BJ (cell line): ENCODE measurements at regions not wholly inside any gene's neighbourhood (a gene's known extent, or its start where the extent isn't known, plus 50 kb on each side); places are given as distances from the start of the nearest gene placed in this dataset.

Source experiments
- CTCF ChIA-PET: fragments of 350-600 bp; formaldehyde crosslinking; extraction: SDS; loops from one replicate; lab custom pipeline; 2021; ENCODE audit warnings: antibody characterized with exemption, inconsistent platforms; lab: Yijun Ruan, JAX
- POLR2A ChIA-PET: fragments of 300-600 bp; sonication (Branson Sonifier 250); formaldehyde crosslinking; extraction: SDS; loops from one replicate; lab custom pipeline; 2021; ENCODE audit warnings: antibody characterized with exemption; lab: Charles Lee
- DNase-seq: peaks from one replicate; pipeline ENCODE4 v3.0.0-alpha.2; 2011; ENCODE audit warnings: low read depth
- H3K27me3 ChIP-seq: 2 replicates; pipeline ENCODE4 v1.6.0; 2011; ENCODE audit warnings: low read length; ENCODE audit not compliant: control insufficient read depth, insufficient read depth
- H3K36me3 ChIP-seq: 2 replicates; pipeline ENCODE4 v1.5.1; 2011; ENCODE audit warnings: low read length; ENCODE audit not compliant: control insufficient read depth, insufficient read depth
- H3K4me3 ChIP-seq: 2 replicates; pipeline ENCODE4 v1.5.1; 2011; ENCODE audit warnings: low read depth, mild to moderate bottlenecking, control low read depth, low read length
- TF ChIP-seq, protein P1 (sequence below): IDR thresholded peaks from 2 replicates; pipeline ENCODE4 v1.5.1; 2011; ENCODE audit warnings: low read depth, mild to moderate bottlenecking, control low read depth, inconsistent platforms, low read length, moderate library complexity; ENCODE audit not compliant: insufficient read depth

DNA sequence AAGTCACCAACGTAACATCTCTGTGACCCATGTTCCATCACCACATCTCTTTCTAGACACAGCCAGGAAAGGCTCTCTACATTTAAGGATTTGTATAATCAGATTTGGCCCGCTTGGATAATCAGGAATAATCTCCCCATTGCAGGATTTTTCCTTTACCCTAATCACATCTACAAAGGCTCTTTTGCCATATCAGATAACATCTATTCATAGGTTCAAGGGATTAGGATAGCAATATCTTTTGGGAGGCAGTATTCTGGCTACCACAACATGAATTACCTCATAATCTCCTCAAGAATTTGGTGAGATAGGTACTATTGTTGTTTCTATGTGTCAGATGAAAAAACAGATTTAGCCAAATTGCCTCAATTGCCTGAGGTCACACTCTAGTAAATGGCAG is 142.8 kb upstream of the UBASH3B start:
- POLR2A ChIA-PET: no interaction called here
- no peak for DNase-seq
- Histone ChIP-seq H3K36me3 (no peaks in the 10 kb centered on the region), H3K4me3 (no peak overlapping the region), H3K27me3 (peaks cover 5% of the 10 kb centered on the region)
- CTCF ChIA-PET: no interaction called here
- TF ChIP-seq, protein P1, sequence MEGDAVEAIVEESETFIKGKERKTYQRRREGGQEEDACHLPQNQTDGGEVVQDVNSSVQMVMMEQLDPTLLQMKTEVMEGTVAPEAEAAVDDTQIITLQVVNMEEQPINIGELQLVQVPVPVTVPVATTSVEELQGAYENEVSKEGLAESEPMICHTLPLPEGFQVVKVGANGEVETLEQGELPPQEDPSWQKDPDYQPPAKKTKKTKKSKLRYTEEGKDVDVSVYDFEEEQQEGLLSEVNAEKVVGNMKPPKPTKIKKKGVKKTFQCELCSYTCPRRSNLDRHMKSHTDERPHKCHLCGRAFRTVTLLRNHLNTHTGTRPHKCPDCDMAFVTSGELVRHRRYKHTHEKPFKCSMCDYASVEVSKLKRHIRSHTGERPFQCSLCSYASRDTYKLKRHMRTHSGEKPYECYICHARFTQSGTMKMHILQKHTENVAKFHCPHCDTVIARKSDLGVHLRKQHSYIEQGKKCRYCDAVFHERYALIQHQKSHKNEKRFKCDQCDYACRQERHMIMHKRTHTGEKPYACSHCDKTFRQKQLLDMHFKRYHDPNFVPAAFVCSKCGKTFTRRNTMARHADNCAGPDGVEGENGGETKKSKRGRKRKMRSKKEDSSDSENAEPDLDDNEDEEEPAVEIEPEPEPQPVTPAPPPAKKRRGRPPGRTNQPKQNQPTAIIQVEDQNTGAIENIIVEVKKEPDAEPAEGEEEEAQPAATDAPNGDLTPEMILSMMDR: no peak

DNA sequence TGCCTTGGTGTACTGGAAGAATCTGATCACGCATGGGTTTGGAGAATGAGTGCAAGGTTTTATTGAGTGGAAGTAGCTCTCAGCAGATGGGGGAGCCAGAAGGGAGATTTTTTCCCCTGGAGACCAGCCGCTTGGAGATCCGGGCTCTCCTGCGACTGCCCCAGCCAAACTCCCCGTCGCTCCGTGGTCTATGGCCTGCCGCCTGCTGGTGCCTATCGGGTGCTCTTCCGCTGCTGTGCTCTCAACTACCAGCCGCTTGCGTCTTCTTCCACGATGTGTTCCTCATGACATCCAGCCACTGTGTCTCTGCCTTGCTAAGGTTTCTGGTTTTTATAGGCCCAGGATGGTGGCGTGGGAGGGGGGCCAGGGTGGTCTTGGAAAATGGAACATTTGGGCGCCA is 145.6 kb upstream of the UBASH3B start:
- CTCF ChIA-PET: no interaction called here
- TF ChIP-seq, protein P1: no peak
- DNase-seq: no peak
- H3K27me3 ChIP-seq: no peaks in the 10 kb centered on the region
- H3K36me3 ChIP-seq: no peaks in the 10 kb centered on the region
- no peak overlapping the region for H3K4me3 ChIP-seq
- POLR2A ChIA-PET: no interaction called here

DNA sequence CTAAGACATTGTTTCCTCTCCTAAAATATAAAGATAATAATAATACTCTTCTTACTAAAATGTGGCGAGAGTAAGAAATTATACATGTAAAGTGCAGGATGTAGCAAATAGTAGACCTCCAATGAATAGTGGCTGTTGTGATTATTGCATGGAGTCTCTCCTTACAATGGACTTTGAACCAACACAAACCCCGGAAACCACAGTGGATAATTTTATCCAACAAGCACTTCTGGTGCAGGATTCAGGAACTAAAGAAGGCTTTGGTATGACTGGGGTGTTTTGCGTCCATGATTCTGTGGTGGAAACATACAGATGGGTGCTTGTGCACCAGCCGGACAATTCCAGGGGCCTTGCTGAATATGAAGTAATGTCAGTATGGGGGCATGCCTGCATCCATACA is 146.4 kb upstream of the UBASH3B start:
- TF ChIP-seq, protein P1: no peak
- Histone ChIP-seq H3K4me3 (no peak overlapping the region), H3K27me3 (no peaks in the 10 kb centered on the region), H3K36me3 (no peaks in the 10 kb centered on the region)
- ChIA-PET POLR2A (no interaction called here), CTCF (interaction anchor here (1.5 kb wide), 1 partner anchor 293 kb away, joined by 4 read pairs; no protein-coding TSS in a partner anchor)
- DNase-seq: no peak

DNA sequence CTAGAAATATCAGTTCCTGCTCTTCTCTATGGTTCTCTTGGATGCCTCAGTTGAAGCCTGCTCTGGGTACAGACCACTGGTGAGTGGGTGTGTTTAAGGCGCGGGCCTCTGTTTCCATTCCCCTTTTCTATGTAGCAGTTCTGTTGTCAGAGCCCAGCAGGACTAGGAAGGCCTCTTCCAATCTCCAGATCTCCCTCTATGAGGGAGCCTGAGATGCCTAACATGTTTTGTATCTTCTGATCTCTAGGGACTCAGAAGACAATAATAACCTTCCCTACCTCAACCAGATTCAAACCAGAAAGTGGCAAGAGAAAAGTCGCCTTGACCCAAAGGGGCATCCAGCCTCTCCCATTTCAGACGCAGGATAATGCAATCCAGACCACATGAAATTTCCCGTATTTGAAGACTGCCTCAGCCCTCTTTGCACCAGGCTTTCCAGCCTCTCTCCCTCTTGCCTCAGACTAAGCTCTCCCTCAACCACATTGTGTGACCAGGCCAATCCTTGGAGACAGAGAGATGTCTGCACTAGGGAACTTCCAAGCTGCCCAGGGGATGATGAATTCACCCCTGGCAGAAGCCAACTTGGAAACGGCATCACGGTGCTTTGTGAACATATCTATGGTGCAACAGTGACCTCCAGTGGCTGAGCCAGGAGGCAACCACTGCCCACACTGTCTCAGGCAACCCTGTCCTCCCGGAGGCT is 150.1 kb upstream of the UBASH3B start:
- no peaks in the 10 kb centered on the region for H3K27me3 ChIP-seq
- peak; percentile 82 for DNase-seq
- POLR2A ChIA-PET: interaction anchor here (0.7 to 0.9 kb wide), 2 partner anchors 290 to 473 kb away, joined by 3 read pairs; no protein-coding TSS in a partner anchor

DNA sequence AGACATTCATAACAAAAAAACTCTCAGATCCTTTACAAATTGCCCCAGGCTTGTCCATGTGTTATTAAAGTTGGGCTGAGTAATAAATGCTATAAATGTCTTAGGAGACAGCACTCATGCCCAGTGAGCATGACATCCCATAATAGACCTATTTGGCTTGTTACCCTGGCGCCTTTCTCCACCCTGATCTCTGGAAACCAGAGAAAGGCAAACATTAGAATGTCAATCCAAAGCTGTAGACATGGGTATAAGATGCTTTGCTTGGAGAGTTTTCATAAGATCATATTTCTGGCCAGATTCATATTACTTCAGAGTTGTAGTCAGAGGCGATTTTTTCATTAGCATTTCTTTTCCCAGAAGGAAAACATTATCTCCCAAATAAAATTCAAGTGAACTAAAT is 161.3 kb upstream of the UBASH3B start:
- DNase-seq: peak; percentile 65
- no peaks in the 10 kb centered on the region for H3K36me3 ChIP-seq
- TF ChIP-seq, protein P1: no peak
- ChIA-PET CTCF (interaction anchor here (2.1 kb wide), 1 partner anchor 11 kb away, joined by 7 read pairs; no protein-coding TSS in a partner anchor), POLR2A (no interaction called here)
- H3K4me3 ChIP-seq: no peak overlapping the region
- no peaks in the 10 kb centered on the region for H3K27me3 ChIP-seq

More for the DNA sequence above, 150.1 kb upstream of the UBASH3B start:
- TF ChIP-seq, protein P1: peak; percentile 90
- Histone ChIP-seq H3K4me3 (no peak overlapping the region), H3K36me3 (no peaks in the 10 kb centered on the region)
- CTCF ChIA-PET: interaction anchor here (0.6 to 4.1 kb wide), 33 partner anchors 8 to 1257 kb away, joined by 3 to 36 read pairs (median 4); no protein-coding TSS in a partner anchor
